CD4-positive, alpha-beta T cell (primary cell): ENCODE measurements at regions not wholly inside any gene's neighbourhood (a gene's known extent, or its start where the extent isn't known, plus 50 kb on each side); places are given as distances from the start of the nearest gene placed in this dataset.
A peak's percentile ranks its signal among the peaks of the same experiment; 100 is the strongest.
"Not testable (repeated sequence)": the region's sequence is repeated elsewhere in the genome, so short reads cannot be mapped to it uniquely, and the experiment has no call there.

Experiments used
- ATAC-seq: fragments of 200-7000 bp; cut with Tn5 transposase; one replicate; pipeline ENCODE4 v1.10.0; 2022; ENCODE audit warnings: mild to moderate bottlenecking; ENCODE audit not compliant: poor library complexity
- CTCF ChIA-PET: fragments of 350-600 bp; sonication (Branson Sonifier 250); formaldehyde crosslinking; loops from one replicate; lab custom pipeline; 2021; ENCODE audit warnings: antibody characterized with exemption, inconsistent platforms; lab: Charles Lee
- POLR2A ChIA-PET: fragments of 350-600 bp; sonication (Branson Sonifier 250); formaldehyde crosslinking; loops from one replicate; lab custom pipeline; 2021; ENCODE audit warnings: antibody characterized with exemption, inconsistent platforms; lab: Charles Lee
- DNase-seq, 14 experiments: peaks; one replicate each; pipeline ENCODE4 v3.0.0-alpha.2; 2013 to 2020; ENCODE audit warnings: mixed read lengths in 2 of 14
- H3K27ac ChIP-seq, 2 donors: one replicate each; pipeline versions ENCODE4 v1.5.1 to v1.7.0; 2013; ENCODE audit warnings: low read length in 2 of 2, low read depth in 1 of 2, mild to moderate bottlenecking in 1 of 2
- H3K27me3 ChIP-seq, 2 experiments: 1 replicate in 1 of 2; 2 replicates in 1 of 2; pipeline versions ENCODE4 v1.6.1 to v1.7.0; 2013; ENCODE audit warnings: low read length in 2 of 2, control low read depth in 1 of 2, mild to moderate bottlenecking in 1 of 2, moderate library complexity in 1 of 2; ENCODE audit not compliant: insufficient read depth in 2 of 2, control insufficient read depth in 1 of 2
- H3K36me3 ChIP-seq: one replicate; pipeline ENCODE4 v1.6.1; 2013; ENCODE audit warnings: low read length, control low read depth; ENCODE audit not compliant: insufficient read depth
- H3K4me1 ChIP-seq: one replicate; pipeline ENCODE4 v1.6.1; 2013; ENCODE audit warnings: low read length, control low read depth; ENCODE audit not compliant: insufficient read depth
- H3K4me3 ChIP-seq: one replicate; pipeline ENCODE4 v1.5.1; 2013; ENCODE audit warnings: mild to moderate bottlenecking, low read length, moderate library complexity
- H3K9me3 ChIP-seq, 2 experiments: 1 replicate in 1 of 2; 2 replicates in 1 of 2; pipeline versions ENCODE4 v1.6.1 to v1.7.0; 2013; ENCODE audit warnings: low read length in 2 of 2, mild to moderate bottlenecking in 2 of 2, control low read depth in 1 of 2, moderate library complexity in 1 of 2; ENCODE audit not compliant: control insufficient read depth in 1 of 2, insufficient read depth in 1 of 2
- H3K27ac Mint-ChIP-seq: one replicate; pipeline ENCODE4 v1.8.0; 2020; ENCODE audit warnings: mixed read lengths
- H3K27me3 Mint-ChIP-seq: one replicate; pipeline ENCODE4 v1.8.0; 2021; ENCODE audit warnings: mixed read lengths
- H3K36me3 Mint-ChIP-seq: one replicate; pipeline ENCODE4 v1.8.0; 2021; ENCODE audit warnings: low read depth, mixed read lengths
- H3K4me1 Mint-ChIP-seq: one replicate; pipeline ENCODE4 v1.8.0; 2021; ENCODE audit warnings: low read depth, mixed read lengths
- H3K4me3 Mint-ChIP-seq: one replicate; pipeline ENCODE4 v1.8.0; 2020; ENCODE audit warnings: mild to moderate bottlenecking, mixed read lengths
- H3K9me3 Mint-ChIP-seq: one replicate; pipeline ENCODE4 v1.8.0; 2020; ENCODE audit warnings: mixed read lengths
- intact Hi-C, 2 experiments: fragments of 100-400 bp; cut with DNase I in 1 of 2; cut with micrococcal nuclease in 1 of 2; formaldehyde crosslinking; loops; one replicate each; pipeline versions ENCODE4 v1.15.1 to v1.9.0; 2023 to 2025; cut with DNase I, micrococcal nuclease
- TF ChIP-seq, protein P1 (sequence below): fragments of 200-600 bp; IDR thresholded peaks from one replicate; pipeline ENCODE4 v1.8.0; 2022; ENCODE audit warnings: antibody characterized with exemption, mild to moderate bottlenecking

DNA sequence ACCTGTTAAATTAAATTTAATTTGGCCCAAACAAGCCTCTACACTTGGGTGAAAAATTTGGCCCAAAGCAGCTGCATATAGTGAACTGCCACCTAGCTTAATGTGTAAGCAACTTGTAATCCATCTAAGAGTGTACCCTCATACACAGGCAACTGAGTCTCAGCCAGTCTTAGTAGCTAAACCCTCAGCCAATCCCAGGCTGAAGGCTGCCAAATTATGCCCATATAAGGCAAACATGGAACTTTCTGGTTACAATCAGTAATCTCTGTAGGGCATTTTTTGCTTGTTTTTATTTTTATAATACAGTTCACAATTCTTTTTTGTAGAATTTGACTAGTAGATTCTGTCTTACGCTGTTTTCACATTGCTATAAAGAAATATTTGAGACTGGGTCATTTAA is 958.7 kb downstream of the FSCB start:
- ATAC-seq (no peak), DNase-seq (no peak)
- no peak overlapping the region for H3K4me3 ChIP-seq
- Mint-ChIP-seq H3K4me1 (no peaks in the 10 kb centered on the region), H3K27me3 (no peaks in the 10 kb centered on the region), H3K9me3 (peaks cover 3% of the 10 kb centered on the region), H3K4me3 (no peak overlapping the region), H3K27ac (no peak overlapping the region), H3K36me3 (no peaks in the 10 kb centered on the region)
- CTCF ChIA-PET: no interaction called here
- no peaks in the 10 kb centered on the region for H3K27me3 ChIP-seq
- no peaks in the 10 kb centered on the region for H3K36me3 ChIP-seq
- no peak overlapping the region for H3K27ac ChIP-seq
- intact Hi-C loops: no loop called here
- H3K9me3 ChIP-seq: peaks cover 0 to 3% of the 10 kb centered on the region in 2 experiments
- TF ChIP-seq, protein P1, sequence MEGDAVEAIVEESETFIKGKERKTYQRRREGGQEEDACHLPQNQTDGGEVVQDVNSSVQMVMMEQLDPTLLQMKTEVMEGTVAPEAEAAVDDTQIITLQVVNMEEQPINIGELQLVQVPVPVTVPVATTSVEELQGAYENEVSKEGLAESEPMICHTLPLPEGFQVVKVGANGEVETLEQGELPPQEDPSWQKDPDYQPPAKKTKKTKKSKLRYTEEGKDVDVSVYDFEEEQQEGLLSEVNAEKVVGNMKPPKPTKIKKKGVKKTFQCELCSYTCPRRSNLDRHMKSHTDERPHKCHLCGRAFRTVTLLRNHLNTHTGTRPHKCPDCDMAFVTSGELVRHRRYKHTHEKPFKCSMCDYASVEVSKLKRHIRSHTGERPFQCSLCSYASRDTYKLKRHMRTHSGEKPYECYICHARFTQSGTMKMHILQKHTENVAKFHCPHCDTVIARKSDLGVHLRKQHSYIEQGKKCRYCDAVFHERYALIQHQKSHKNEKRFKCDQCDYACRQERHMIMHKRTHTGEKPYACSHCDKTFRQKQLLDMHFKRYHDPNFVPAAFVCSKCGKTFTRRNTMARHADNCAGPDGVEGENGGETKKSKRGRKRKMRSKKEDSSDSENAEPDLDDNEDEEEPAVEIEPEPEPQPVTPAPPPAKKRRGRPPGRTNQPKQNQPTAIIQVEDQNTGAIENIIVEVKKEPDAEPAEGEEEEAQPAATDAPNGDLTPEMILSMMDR: no peak
- no peaks in the 10 kb centered on the region for H3K4me1 ChIP-seq
- POLR2A ChIA-PET: no interaction called here

DNA sequence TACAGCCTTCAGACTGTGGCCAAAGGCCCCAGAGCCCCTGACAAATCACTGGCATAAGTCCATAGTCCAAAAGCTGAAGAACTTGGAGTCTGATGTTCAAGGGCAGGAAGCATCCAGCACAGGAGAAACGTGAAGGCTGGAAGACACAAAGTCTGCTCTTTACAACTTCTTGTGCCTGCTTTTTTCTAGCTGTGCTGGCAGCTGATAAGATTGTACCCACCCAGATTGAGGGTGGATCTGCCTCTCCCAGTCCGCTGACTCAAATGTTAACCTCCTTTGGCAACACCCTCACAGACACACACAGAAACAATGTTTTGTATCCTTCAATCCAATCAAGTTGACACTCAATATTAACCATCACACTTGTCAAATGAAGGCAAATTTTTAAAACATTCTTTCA is 959.5 kb downstream of the FSCB start:
- DNase-seq, H3K27me3 Mint-ChIP-seq, intact Hi-C loops, H3K4me3 ChIP-seq, H3K9me3 ChIP-seq, H3K27ac Mint-ChIP-seq, H3K36me3 Mint-ChIP-seq, H3K9me3 Mint-ChIP-seq, CTCF ChIA-PET, ATAC-seq, POLR2A ChIA-PET, H3K4me3 Mint-ChIP-seq, H3K4me1 ChIP-seq, H3K4me1 Mint-ChIP-seq, H3K27me3 ChIP-seq, H3K27ac ChIP-seq, H3K36me3 ChIP-seq: not testable (repeated sequence)

DNA sequence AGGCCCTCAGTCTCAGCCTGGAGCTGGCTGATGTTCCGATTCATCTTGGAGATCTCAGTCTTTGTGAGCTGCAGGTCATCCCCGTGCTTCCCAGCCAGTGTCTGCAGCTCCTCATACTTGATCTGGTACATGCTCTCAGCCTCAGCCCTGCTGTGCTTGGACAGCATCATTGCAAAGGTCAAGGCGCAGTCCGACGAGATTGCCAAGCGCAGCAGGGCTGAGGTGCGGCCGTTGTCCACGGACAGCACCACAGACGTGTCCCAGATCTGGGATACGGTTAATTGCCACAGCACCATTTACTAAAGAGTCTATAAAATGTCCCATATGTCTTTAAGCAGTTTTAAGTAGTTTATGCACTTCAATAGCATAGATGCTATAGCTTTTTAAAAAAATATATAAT is 965.7 kb downstream of the FSCB start:
- Mint-ChIP-seq H3K4me3 (no peak overlapping the region), H3K27ac (no peak overlapping the region), H3K9me3 (peaks cover 5% of the 10 kb centered on the region), H3K27me3 (no peaks in the 10 kb centered on the region), H3K4me1 (no peaks in the 10 kb centered on the region), H3K36me3 (no peaks in the 10 kb centered on the region)
- H3K27me3 ChIP-seq: no peaks in the 10 kb centered on the region
- ChIA-PET CTCF (no interaction called here), POLR2A (no interaction called here)
- TF ChIP-seq, protein P1: no peak
- no peak overlapping the region for H3K27ac ChIP-seq
- H3K4me1 ChIP-seq: no peaks in the 10 kb centered on the region
- no peaks in the 10 kb centered on the region for H3K36me3 ChIP-seq
- ATAC-seq (no peak), DNase-seq (no peak)
- H3K9me3 ChIP-seq: peaks cover 4 to 14% of the 10 kb centered on the region in 2 experiments
- H3K4me3 ChIP-seq: no peak overlapping the region
- intact Hi-C loops: no loop called here

DNA sequence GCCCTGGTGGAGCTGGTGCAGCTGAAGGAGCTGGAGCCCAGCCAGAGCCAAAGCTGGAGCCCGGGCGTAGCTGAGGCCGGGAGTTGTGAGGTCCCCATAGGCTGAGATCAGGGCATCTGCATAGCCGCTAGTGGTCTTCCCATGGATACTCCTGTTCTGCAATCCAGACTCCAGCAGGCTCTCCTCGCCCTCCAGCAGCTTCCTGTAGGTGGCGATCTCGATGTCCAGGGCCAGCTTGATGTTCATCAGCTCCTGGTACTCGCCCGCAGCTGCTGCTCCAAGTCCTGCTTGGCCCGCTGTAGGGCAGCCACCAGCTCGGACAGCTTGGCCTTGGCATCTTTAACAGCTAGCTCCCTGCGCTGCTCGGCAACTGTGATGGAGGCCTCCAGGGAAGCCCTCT is 966.1 kb downstream of the FSCB start:
- H3K4me1 ChIP-seq: no peaks in the 10 kb centered on the region
- Mint-ChIP-seq H3K4me3 (no peak overlapping the region), H3K4me1 (no peaks in the 10 kb centered on the region), H3K27ac (no peak overlapping the region), H3K36me3 (no peaks in the 10 kb centered on the region), H3K27me3 (no peaks in the 10 kb centered on the region), H3K9me3 (peaks cover 5% of the 10 kb centered on the region)
- no peaks in the 10 kb centered on the region for H3K36me3 ChIP-seq
- TF ChIP-seq, protein P1: no peak
- no peak overlapping the region for H3K27ac ChIP-seq
- DNase-seq (peak in 1 of 14 experiments; percentile 5), ATAC-seq (no peak)
- H3K4me3 ChIP-seq: no peak overlapping the region
- CTCF ChIA-PET: no interaction called here
- intact Hi-C loops: no loop called here
- H3K9me3 ChIP-seq: peaks cover 4 to 13% of the 10 kb centered on the region in 2 experiments
- POLR2A ChIA-PET: no interaction called here
- H3K27me3 ChIP-seq: no peaks in the 10 kb centered on the region
